ENCODE measurements at regions not wholly inside any gene's neighbourhood (a gene's known extent, or its start where the extent isn't known, plus 50 kb on each side); places are given as distances from the start of the nearest gene placed in this dataset.
"Not testable (repeated sequence)": the region's sequence is repeated elsewhere in the genome, so short reads cannot be mapped to it uniquely, and the experiment has no call there.

DNA sequence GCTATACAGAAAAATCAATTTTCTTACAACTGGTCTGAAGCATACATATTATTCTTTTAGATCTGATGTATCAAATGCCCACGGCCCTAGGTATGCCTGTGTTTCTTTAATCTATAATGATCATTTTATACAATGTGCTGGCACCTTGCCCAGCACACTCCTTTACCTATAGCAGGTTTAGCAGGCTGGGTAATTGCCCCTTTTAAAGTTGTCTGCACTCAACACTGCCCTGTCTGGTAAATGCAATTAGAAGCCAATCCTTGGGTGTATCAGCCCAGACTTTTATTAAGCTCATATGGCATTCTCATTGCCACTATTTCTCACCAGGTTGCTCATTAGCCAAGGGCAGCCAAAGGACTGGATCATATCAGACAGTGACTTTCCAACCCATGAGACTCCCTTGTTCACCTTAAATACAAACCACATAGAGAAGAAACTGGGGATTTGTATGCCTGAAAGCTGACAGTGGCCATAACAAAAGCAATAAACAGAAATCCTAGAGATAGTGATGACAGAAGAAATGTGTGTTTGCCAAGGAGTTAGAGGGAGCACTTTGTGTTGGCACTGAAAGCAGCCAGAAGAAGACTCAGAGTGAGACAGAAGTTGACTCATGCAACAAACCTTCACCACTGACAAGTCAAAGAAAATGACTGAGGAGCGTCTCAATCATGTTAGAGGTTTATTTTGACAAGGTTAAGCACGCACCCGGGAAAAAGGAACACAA, 334.2 kb downstream of the SPATA31A7 start:
- DNase-seq = not testable (repeated sequence)

DNA sequence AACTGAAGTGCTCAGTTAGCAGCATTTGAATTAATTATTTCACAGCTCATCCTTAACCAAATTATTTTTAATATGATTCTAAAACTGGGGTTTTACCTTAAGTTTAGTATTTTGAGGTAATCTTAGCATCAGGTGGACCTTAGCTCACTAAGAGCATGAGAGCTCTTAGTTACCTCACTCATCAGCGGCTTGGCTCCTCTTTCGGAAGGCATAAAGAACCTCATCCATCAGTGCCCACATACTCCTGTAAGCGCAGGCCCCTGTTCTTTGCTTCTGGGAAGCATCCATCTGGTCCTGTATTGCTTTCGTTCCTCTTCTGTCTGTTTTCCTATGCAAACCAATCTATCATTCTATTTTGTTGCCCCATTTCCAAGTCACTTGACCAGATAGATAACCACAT, 335.8 kb downstream of the SPATA31A7 start:
- DNase-seq = not testable (repeated sequence)

DNA sequence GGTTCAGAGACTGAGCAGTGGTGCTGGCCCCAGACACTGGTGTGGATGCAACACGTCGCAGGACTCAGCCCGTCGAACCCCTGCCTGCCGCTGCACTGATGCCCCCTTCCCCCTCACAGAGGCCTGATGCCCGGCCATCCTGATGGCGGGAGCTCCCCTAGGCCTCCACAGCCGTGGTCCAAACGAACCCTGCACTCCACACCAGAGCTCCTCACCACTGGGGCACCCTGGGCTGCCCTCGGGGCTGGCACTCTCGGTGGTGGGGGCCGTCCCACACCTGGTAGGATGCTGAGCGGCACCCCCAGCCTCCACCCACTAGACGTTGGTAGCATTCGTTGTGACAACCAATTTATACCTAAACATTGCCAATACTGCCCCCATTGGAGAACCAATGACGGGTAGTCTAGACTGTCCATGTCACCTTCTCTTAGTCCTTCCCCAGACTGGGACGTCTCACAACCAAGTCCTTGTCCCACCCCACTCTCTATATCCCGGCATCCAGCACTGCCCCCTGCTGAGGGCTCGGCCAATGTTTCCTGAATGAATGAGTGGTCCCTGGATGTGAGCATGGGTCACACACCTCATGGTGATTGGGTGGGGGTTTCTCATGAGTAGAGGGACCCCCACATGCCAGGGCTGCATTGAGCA, 360.4 kb downstream of the SPATA31A7 start:
- not testable (repeated sequence) for DNase-seq

DNA sequence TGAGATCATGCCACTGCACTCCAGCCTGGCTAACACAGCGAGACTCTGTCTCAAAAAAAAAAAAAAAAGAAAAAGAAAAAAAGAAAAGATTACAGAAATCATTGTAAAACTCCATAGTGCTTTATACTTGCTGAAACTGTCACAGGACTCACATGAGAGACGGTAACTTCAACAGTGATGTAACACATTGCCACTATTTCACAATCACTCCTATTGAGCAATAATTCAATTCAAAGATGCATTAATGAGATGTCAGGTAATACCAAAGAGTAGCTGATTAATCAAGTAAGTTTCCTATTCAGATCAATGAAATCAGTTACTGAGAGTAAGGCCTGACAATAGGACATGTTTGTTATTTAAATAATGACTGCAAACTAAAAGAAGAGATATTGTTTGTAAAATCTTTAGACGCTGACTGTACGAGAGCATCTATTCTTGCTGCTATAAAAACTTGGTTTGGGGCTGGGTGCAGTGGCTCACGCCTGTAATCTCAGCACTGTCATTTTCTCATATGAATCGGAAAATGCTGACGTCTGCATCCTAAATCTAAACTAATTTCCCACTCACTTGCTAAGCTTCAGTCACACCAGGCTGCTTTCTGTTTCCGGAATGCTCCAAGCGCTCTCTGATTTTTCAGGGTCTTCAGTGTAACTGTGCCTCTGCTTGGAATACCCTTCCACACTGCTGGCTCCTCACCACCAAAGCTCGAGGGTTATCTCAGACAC, 381.7 kb downstream of the SPATA31A7 start:
- not testable (repeated sequence) for DNase-seq

DNA sequence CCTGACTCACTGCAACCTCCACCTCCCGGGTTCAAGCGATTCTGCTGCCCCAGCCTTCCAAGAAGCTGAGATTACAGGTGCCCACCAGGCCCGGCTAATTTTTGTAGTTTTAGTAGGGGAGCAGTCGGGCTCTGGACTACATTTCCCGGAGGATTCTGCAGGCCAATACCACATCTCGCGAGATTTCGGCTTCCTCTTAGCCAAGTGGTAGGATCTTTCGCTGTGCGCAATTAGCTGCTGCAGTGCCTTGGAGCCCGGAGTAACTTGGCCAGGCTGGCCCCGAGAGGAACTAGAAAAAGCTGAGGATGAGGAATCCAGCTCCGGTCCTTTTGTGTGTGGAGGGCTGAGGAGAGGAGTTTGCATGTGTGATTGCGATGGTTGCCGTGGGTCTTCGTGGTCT, 382.5 kb downstream of the SPATA31A7 start:
- DNase-seq = not testable (repeated sequence)

DNA sequence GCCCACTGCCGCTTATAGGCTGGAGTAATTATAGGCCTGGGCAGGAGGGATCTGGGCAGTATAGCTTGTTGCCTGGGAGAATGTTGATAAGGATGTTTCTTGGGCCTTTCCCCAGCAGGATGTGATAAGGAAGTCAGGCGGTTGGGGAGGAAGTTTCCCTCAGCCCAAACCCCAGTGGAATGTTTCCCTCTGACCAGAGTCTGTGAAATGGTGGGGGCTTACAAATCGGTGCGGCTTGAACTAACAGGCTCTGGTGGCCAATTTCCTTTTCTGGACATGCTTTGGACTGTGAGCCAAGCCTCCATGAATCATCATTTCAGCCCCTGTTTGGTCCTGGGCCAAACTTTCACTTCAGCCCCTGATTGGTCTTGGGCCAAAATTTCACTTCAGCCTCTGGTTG, 383.6 kb downstream of the SPATA31A7 start:
- DNase-seq = peak; percentile 41

Measured in GF-D8 (cell line).